GM12892 (cell line): ENCODE measurements at regions not wholly inside any gene's neighbourhood (a gene's known extent, or its start where the extent isn't known, plus 50 kb on each side); places are given as distances from the start of the nearest gene placed in this dataset.

ENCODE experiments used
- DNase-seq: peaks from one replicate; pipeline ENCODE4 v3.0.0; 2011; ENCODE audit not compliant: insufficient read length
- FAIRE-seq: peaks from 2 replicates; lab custom pipeline; 2011; peaks lifted over from hg19 to GRCh38; lab: Jason Lieb, UNC
- POLR2A ChIP-seq: IDR thresholded peaks from 2 replicates; pipeline ENCODE4 v1.6.1; 2011; ENCODE audit warnings: low read depth, low read length, control low read depth
- POLR2AphosphoS5 ChIP-seq: IDR thresholded peaks from 2 replicates; pipeline ENCODE4 v1.6.1; 2011; ENCODE audit warnings: low read depth, low read length, control low read depth
- TAF1 ChIP-seq: IDR thresholded peaks from 2 replicates; pipeline ENCODE4 v1.6.1; 2011; ENCODE audit warnings: low read depth, mild to moderate bottlenecking, control low read depth, low read length, borderline replicate concordance

DNA sequence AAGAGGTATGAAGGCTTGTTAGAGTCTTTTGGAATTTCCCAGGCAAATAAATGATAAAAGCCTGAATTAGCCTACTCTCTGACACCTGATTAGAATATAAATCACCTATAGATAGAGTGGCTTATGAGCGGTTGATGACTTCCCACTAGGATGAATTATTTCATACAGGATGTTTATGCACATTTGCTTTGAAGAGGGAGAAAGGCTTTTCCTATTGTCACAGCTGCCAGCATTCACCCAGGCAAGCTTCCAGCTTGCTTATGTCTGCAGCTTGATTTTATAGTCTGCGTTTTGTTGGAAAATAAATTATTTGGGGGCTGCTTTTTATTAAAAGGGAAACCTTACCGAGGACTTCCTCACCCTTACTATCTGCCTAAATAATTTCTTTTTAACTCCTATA, 51.3 kb upstream of the EIF2S2 start:
- DNase-seq (no peak), FAIRE-seq (no peak)
- TF ChIP-seq POLR2AphosphoS5, result no peak
- TF ChIP-seq POLR2A, result no peak
- no peak for TF ChIP-seq TAF1

DNA sequence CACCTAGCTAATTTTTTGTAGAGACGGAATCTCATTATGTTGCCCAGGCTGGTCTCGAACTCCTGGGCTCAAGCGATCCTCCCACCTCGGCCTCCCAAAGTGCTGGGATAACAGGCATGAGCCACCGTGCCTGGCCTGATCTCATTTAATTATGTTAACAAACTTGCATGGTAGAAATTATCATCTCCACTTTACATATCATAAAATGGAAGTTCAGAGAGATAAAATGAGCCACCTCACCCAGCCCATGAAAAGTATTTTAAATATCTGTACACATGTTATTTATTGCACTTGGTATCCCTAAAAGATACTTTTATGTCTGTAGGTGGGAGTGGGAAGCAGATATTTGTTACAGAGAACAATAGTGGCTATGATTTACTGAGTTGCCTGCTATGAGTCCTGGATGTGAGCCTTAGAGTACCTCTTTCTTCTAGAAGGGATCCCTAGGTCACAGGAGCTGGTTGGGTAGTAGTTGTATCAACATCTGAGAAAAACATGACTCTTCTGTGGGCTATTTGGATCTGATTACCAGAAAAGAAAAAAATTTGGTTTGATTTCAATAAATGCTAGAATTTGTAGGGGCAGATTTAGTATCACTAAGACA, 52.4 kb upstream of the EIF2S2 start:
- TF ChIP-seq POLR2AphosphoS5 (no peak), TAF1 (no peak), POLR2A (no peak)
- FAIRE-seq, result no peak
- DNase-seq, result no peak

DNA sequence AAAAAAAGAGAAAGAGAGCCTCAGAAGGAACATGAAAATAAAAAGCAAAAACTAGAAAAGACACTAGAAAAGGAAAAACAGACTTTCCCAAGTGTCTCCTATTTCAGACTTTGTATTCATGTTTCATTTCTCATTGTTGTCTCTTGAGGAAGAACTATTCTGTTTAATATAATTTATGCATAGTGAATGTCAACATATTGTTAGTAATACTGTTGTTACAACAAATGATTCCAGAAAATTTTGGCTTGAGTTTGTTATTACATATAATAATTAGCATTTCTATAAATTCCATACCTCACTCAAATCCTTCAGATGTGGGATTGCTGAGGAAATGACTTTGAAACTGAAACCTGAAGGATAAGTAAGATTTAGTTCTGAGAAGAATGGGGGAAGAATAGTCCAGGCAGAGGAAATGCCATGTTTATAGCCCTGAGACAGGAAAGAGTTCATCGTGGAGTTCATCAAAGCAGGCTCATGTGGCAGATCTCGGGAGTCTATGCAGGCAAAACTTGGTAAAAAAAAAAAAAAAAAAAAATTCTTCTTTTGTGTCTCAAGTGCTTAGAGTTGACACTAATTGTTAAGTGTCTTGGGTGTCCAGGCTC, 53.1 kb upstream of the EIF2S2 start:
- TF ChIP-seq TAF1, result no peak
- TF ChIP-seq POLR2A, result no peak
- no peak for TF ChIP-seq POLR2AphosphoS5
- DNase-seq (no peak), FAIRE-seq (no peak)

DNA sequence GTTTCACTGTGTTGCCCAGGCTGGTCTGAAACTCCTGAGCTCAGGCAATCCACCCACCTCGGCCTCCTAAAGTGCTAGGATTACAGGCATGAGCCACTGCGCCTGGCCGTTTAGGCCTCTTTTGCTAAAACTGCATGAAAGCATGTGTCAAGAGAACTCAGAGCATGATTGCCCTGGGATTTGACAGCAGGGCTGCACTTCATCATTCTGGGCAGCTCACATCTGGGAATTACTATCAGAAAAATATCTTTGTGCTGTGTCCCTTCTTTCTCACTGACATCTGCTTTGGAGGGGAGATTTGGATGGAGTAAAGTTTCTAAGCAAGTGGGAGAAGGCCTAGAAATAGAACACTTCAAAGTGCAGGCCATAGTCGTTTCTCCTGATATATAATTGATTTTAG, 59.6 kb upstream of the EIF2S2 start:
- FAIRE-seq (no peak), DNase-seq (no peak)
- TF ChIP-seq POLR2A (no peak), TAF1 (no peak), POLR2AphosphoS5 (no peak)

DNA sequence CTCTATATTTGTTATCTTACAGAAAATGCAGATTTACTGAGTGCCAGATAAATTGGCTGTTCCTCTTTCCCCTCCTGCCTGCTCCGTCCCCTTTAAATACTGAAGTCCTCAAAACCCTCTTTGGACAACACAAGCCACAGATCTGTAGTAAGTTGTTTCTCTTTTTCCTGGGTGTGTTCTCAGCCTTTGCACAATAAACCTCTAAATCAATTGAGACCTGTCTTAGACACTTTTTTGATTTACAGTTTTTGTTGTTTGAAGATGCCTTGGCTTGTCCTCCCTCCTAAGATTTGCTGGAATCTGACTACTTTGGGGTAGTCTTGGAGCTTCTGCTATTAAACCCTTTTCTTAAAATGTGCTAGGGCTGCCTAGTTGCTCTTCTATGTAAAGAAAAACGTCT, 60.9 kb upstream of the EIF2S2 start:
- TF ChIP-seq POLR2A (no peak), POLR2AphosphoS5 (no peak), TAF1 (no peak)
- FAIRE-seq (no peak), DNase-seq (no peak)

DNA sequence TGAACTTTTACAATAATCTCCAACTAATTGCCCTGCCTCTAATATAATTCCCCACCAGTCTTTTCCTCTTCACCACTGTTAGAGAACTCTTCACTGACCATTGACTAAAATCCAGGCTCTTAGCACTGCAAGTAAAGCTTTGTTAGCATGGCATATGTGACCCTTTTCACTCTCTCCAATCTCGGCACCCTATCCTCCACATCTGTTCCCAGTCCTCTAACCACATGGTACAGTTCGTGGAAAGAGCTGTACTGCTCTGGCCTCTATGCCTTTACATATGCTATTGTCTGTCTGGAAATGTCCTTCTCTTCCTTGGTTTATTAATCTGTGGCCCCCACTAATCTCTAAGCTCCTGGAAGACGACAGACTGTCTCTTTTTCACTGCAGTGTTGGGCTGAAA, 63.0 kb upstream of the EIF2S2 start:
- no peak for DNase-seq
- no peak for FAIRE-seq
- TF ChIP-seq POLR2A (no peak), POLR2AphosphoS5 (no peak), TAF1 (no peak)

DNA sequence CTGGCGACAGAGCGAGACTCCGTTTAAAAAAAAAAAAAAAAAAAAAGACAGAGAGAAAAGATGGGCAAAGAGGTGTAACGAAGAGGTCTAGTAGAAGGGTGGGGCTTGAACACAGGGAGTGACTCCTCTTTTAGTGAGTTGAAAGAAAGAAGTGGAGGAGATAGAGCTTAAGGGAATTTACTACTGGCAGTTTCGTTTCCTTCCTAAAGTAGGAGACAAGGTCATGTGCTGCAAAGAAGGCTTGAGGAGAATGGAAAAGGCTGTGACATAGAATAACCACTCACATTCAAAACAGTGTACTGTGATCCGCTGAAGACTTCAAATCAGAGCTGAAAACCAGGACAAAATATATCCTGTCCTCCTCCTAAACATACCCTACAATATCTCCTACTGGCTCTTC, 63.8 kb upstream of the EIF2S2 start:
- DNase-seq, result no peak
- no peak for FAIRE-seq
- no peak for TF ChIP-seq POLR2A
- no peak for TF ChIP-seq POLR2AphosphoS5
- no peak for TF ChIP-seq TAF1

DNA sequence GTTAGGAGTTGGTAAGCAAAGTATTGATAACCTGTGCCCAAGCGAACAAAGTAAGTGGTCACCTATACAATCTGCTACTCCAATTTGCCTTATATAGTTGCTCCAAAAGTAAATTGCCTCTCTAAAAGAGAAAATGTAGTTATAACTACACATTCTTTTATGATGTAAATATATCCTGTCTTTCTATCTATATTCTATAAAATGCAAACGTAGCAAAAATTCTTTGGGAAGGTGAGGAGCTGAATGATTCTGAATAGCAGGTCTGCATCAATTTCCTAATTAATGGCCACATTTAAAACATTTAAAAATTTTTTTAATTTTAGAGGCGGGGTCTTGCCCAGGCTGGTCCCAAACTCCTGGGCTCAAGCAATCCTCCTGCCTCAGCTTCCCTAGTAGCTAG, 64.2 kb upstream of the ASIP start:
- no peak for DNase-seq
- TF ChIP-seq POLR2AphosphoS5 (no peak), POLR2A (no peak), TAF1 (no peak)
- FAIRE-seq, result no peak

DNA sequence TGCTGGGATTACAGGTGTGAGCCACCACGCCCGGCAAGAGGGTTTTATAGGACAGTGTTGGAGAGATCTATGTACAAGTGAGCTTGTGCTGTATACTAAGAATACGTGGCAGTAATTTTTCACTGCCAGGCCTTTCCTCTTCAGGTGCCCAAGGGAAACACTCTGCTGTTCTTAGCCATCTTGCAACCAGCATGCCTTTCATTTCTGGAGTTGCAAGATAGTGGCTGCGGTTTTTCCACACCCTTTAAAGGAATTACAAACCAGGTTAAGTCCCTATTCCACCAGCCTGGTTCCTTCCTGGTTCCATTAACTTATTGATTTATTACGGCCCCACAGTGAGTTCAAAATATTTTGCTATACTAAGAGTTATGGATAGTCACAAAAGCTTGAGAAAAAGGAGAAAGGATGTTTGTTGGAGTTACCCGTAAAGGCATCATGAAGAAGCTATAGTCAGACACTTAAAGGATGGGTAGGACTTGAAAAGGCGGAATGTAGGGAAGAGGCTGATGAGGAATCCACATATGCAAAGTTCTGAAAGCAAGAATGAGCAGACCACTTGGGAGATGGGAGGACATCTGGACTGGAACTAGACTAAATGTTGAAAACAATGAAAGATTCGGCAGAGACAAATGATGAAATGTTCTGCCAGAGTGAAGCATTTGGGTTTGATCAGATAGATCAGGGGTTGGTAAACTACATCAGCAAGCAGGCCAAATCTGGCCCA, 61.4 kb upstream of the ASIP start:
- DNase-seq (no peak), FAIRE-seq (no peak)
- TF ChIP-seq POLR2A (no peak), POLR2AphosphoS5 (no peak), TAF1 (no peak)

DNA sequence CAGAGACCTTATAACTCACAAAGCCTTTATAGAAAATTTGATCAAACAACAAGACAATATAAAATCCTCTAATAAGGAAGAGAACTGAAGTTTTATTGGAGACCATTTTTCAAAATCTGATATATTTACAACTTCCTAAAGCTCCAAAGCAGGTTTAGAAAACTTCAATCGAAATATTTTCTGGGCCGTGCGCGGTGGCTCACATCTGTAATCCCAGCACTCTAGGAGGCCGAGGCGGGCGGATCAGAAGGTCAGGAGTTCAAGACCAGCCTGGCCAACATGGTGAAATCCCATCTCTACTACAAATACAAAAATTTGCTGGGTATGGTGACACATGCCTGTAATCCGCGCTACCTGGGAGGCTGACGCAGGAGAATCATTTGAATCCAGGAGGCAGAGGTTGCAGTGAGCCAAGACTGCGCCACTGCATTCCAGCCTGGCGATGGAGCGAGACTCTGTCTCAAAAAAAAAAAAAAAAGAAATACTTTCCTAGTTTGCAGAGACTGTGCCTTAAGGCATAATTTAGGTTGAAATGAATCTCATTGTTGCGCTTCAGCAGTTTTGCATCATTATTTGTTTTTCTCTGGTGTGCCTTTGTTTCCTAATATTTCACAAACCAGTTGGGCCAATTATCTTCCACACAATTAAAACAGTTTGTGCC, 60.6 kb upstream of the ASIP start:
- no peak for FAIRE-seq
- TF ChIP-seq TAF1, result no peak
- TF ChIP-seq POLR2AphosphoS5, result no peak
- no peak for TF ChIP-seq POLR2A
- DNase-seq, result no peak

DNA sequence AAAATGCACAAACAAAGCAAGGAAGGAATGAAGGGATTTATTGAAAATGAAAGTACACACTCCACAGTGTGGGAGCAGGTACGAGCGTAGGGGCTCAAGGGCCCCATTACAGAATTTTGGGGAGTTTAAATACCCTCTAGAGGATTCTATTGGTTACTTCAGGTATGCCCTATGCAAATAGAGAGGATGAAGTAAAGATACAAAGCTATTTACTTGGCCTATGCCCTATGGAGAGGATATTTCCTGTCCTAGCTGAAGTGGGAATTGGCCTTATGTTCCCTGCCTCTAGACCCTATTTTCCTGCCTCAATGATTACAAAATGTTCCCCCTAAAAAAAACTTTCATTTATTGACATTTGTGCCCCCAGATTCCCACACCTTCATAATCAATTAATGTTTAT, 59.7 kb upstream of the ASIP start:
- TF ChIP-seq POLR2AphosphoS5, result no peak
- DNase-seq, result no peak
- FAIRE-seq, result no peak

DNA sequence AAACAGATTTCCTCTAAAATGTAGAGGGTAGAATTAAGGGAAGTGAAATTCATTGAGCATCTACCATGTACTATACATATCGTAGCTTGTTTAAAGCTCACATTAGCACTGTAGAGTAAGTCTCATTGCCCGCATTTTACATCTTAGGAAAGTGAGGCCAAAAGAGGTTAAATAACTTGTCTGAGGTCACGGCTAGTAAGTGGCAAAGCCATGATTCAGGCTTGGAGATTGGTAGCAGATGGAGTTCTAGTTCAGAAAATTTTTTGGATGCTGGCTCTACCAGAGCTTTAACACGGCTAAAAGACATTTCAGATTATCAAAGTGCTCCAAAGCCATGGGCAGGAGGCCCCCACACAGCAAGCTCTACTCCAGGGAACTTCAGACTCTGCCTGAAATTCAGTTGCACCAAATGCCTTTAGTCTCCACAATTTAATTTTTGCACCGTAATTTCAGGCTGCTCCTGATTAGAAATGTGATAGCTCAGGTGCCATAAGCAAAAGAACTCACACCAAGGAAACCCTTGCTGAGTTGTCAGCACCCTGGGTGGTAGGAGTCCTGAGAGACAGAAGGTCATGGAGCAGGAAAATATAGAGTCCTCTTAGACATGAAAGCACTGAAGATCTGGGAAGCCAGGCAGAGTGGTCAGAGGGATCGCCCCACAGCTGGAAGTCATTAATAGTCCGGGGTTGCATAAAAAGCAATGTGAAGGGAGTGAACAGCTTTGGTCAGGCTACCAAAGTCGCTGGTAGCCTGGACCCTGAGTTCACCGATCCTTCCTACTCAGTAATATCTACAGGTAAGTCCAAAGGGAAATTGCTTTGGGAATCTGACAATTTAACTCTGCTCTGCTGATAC, 55.2 kb upstream of the ASIP start:
- TF ChIP-seq TAF1 (no peak), POLR2AphosphoS5 (no peak), POLR2A (no peak)
- DNase-seq (no peak), FAIRE-seq (no peak)
